Mesenchymal stem cell (in vitro differentiated cells and primary cell): ENCODE measurements at regions not wholly inside any gene's neighbourhood (a gene's known extent, or its start where the extent isn't known, plus 50 kb on each side); places are given as distances from the start of the nearest gene placed in this dataset.

ENCODE experiments used
- DNase-seq: peaks from one replicate; pipeline ENCODE4 v3.0.0-alpha.2; 2013
- H2AFZ ChIP-seq: one replicate; pipeline ENCODE4 v1.6.1; 2013; ENCODE audit warnings: low read depth, mild to moderate bottlenecking, control low read depth, inconsistent platforms, low read length, moderate library complexity
- H2AK5ac ChIP-seq: 2 replicates; pipeline ENCODE4 v1.6.1; 2013; ENCODE audit warnings: low read length, moderate library complexity, mild to moderate bottlenecking, inconsistent platforms; ENCODE audit not compliant: severe bottlenecking
- H2BK120ac ChIP-seq: one replicate; pipeline ENCODE4 v1.6.1; 2013; ENCODE audit warnings: low read depth, mild to moderate bottlenecking, inconsistent platforms, low read length, moderate library complexity
- H2BK12ac ChIP-seq, 2 experiments: one replicate each; pipeline ENCODE4 v1.6.1; 2013; ENCODE audit warnings: inconsistent platforms in 2 of 2, low read length in 2 of 2, mild to moderate bottlenecking in 2 of 2, moderate library complexity in 2 of 2, control low read depth in 1 of 2
- H2BK15ac ChIP-seq: one replicate; pipeline ENCODE4 v1.6.1; 2013; ENCODE audit warnings: mild to moderate bottlenecking, low read depth, inconsistent platforms; ENCODE audit not compliant: poor library complexity, severe bottlenecking
- H2BK5ac ChIP-seq: 2 replicates; pipeline ENCODE4 v1.6.1; 2013; ENCODE audit warnings: low read depth, mild to moderate bottlenecking, low read length, control low read depth, inconsistent platforms; ENCODE audit not compliant: poor library complexity, severe bottlenecking
- H3K14ac ChIP-seq, 2 experiments: one replicate each; pipeline ENCODE4 v1.6.1; 2013; ENCODE audit warnings: inconsistent platforms in 2 of 2, low read length in 2 of 2, control low read depth in 1 of 2, mild to moderate bottlenecking in 1 of 2, moderate library complexity in 1 of 2
- H3K18ac ChIP-seq, 2 experiments: one replicate each; pipeline ENCODE4 v1.6.1; 2013; ENCODE audit warnings: inconsistent platforms in 2 of 2, low read length in 2 of 2, control low read depth in 1 of 2, low read depth in 1 of 2, mild to moderate bottlenecking in 1 of 2
- H3K23ac ChIP-seq, 2 experiments: one replicate each; pipeline ENCODE4 v1.6.1; 2013; ENCODE audit warnings: inconsistent platforms in 2 of 2, low read length in 2 of 2, mild to moderate bottlenecking in 2 of 2, moderate library complexity in 2 of 2, control low read depth in 1 of 2
- H3K27ac ChIP-seq: 2 replicates; pipeline ENCODE4 v1.5.1; 2013; ENCODE audit warnings: mild to moderate bottlenecking, moderate library complexity, low read length, control low read depth, inconsistent platforms; ENCODE audit not compliant: poor library complexity, severe bottlenecking
- H3K27me3 ChIP-seq, 2 experiments: 2 replicates each; pipeline versions ENCODE4 v1.6.1 to v1.7.0; 2013; ENCODE audit warnings: low read length in 2 of 2, mild to moderate bottlenecking in 2 of 2, moderate library complexity in 2 of 2, control low read depth in 1 of 2, inconsistent platforms in 1 of 2; ENCODE audit not compliant: control insufficient read depth in 1 of 2, insufficient read depth in 1 of 2
- H3K36me3 ChIP-seq, 2 experiments: 2 replicates each; pipeline versions ENCODE4 v1.6.1 to v1.7.0; 2013; ENCODE audit warnings: low read length in 2 of 2, control low read depth in 1 of 2, inconsistent platforms in 1 of 2, low read depth in 1 of 2, mild to moderate bottlenecking in 1 of 2; ENCODE audit not compliant: insufficient read depth in 2 of 2, control insufficient read depth in 1 of 2
- H3K4ac ChIP-seq, 2 experiments: one replicate each; pipeline ENCODE4 v1.6.1; 2013; ENCODE audit warnings: inconsistent platforms in 2 of 2, low read length in 2 of 2, mild to moderate bottlenecking in 2 of 2, moderate library complexity in 2 of 2, control low read depth in 1 of 2, low read depth in 1 of 2
- H3K4me1 ChIP-seq: 2 replicates; pipeline ENCODE4 v1.6.1; 2013; ENCODE audit warnings: low read depth, low read length, control low read depth; ENCODE audit not compliant: control insufficient read depth, insufficient read depth
- H3K4me2 ChIP-seq: 2 replicates; pipeline ENCODE4 v1.6.1; 2013; ENCODE audit warnings: low read length, mild to moderate bottlenecking, inconsistent platforms; ENCODE audit not compliant: poor library complexity, severe bottlenecking
- H3K4me3 ChIP-seq, 2 experiments: 2 replicates each; pipeline versions ENCODE4 v1.5.1 to v1.7.0; 2013; ENCODE audit warnings: low read length in 2 of 2, mild to moderate bottlenecking in 2 of 2, control low read depth in 1 of 2, low read depth in 1 of 2; ENCODE audit not compliant: insufficient read depth in 1 of 2
- H3K79me1 ChIP-seq: replicated peaks from 2 replicates; pipeline ENCODE4 v1.6.1; 2013; ENCODE audit warnings: mild to moderate bottlenecking, control low read depth, low read length, inconsistent platforms; ENCODE audit not compliant: poor library complexity, severe bottlenecking
- H3K9ac ChIP-seq: 2 replicates; pipeline ENCODE4 v1.7.0; 2013; ENCODE audit warnings: mild to moderate bottlenecking, low read length, moderate library complexity
- H3K9me3 ChIP-seq: 2 replicates; pipeline ENCODE4 v1.7.0; 2013; ENCODE audit warnings: mild to moderate bottlenecking, low read length; ENCODE audit not compliant: control insufficient read depth
- H4K8ac ChIP-seq: one replicate; pipeline ENCODE4 v1.6.1; 2013; ENCODE audit warnings: inconsistent platforms, mild to moderate bottlenecking, low read length, moderate library complexity
- H4K91ac ChIP-seq: one replicate; pipeline ENCODE4 v1.6.1; 2013; ENCODE audit warnings: mild to moderate bottlenecking, low read length, inconsistent platforms
- WGBS: methylation state at CpG from one replicate; pipeline ENCODE4 v1.1.7; 2013; ENCODE audit warnings: mixed read lengths; 5-methylcytosine and 5-hydroxymethylcytosine counted together

DNA sequence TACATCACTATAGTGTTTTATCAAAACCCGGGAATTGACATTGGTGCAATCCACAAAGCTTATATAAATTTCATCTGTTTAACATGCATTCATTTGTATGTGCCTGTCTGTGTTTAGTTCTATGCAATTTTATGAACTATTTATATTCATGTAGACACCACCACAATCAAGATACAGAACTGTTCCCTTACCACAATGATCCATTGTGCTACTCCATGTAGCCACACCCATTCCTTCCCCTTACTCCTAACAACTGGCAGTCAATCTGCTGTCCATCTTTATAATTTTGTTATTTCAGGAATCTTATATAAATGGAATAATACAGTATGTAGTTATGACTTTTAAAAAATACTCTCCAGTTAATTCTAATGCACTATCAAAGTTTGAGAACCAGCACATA lies 389.5 kb downstream of the HTR1A start:
- no peak overlapping the region for H3K4me2 ChIP-seq
- H3K9me3 ChIP-seq, result peaks cover 5% of the 10 kb centered on the region
- no peaks in the 10 kb centered on the region for H3K79me1 ChIP-seq
- H3K4ac ChIP-seq, result no peak overlapping the region
- H2AK5ac ChIP-seq, result no peak overlapping the region
- no peak for DNase-seq
- no peak overlapping the region for H3K4me3 ChIP-seq
- H4K91ac ChIP-seq, result no peak overlapping the region
- no peak overlapping the region for H3K23ac ChIP-seq
- no peak overlapping the region for H2BK15ac ChIP-seq
- H3K27ac ChIP-seq, result no peak overlapping the region
- H3K14ac ChIP-seq, result no peak overlapping the region
- H2BK5ac ChIP-seq, result no peak overlapping the region
- no peak overlapping the region for H4K8ac ChIP-seq
- H2BK12ac ChIP-seq, result no peak overlapping the region
- no peak overlapping the region for H3K18ac ChIP-seq
- no peaks in the 10 kb centered on the region for H3K36me3 ChIP-seq
- no peak overlapping the region for H3K9ac ChIP-seq
- no peaks in the 10 kb centered on the region for H3K27me3 ChIP-seq
- no CpG with 5 or more reads among the region's 1 CpG for WGBS
- no peaks in the 10 kb centered on the region for H3K4me1 ChIP-seq
- no peak overlapping the region for H2BK120ac ChIP-seq
- no peak overlapping the region for H2AFZ ChIP-seq

DNA sequence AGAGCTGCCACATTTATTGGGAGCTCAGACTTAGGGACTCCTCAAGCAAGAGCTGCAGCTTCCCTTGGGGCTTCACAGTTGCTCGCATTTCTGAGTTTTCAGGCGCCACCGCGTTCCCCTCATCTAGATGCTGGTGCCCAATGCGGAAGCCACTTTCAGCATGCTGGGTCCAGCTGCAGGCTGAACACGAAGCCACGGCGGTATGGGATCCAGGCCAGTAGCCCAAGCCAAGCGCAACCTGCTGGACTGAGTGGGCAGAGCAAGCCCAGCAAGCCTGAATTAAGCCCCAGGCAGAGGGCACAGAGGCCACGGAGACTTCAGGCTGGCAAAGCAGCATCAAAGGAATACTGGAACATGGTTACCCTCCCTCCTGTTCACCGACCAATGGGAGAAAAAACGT lies 391.5 kb downstream of the HTR1A start:
- no peak overlapping the region for H3K14ac ChIP-seq
- no peak overlapping the region for H3K27ac ChIP-seq
- no peaks in the 10 kb centered on the region for H3K79me1 ChIP-seq
- no peak overlapping the region for H2AK5ac ChIP-seq
- no peak overlapping the region for H2BK15ac ChIP-seq
- no peak overlapping the region for H3K4me2 ChIP-seq
- no peak overlapping the region for H3K9ac ChIP-seq
- no peak for DNase-seq
- no peaks in the 10 kb centered on the region for H3K36me3 ChIP-seq
- H2AFZ ChIP-seq, result no peak overlapping the region
- H4K8ac ChIP-seq, result no peak overlapping the region
- H3K27me3 ChIP-seq, result no peaks in the 10 kb centered on the region
- no peak overlapping the region for H2BK5ac ChIP-seq
- whole genome bisulfite sequencing, result 62% methylated on average over 12 of the region's 12 CpGs
- H3K4me3 ChIP-seq, result no peak overlapping the region
- H3K4ac ChIP-seq, result no peak overlapping the region
- H3K4me1 ChIP-seq, result no peaks in the 10 kb centered on the region
- no peak overlapping the region for H2BK12ac ChIP-seq
- H2BK120ac ChIP-seq, result no peak overlapping the region
- no peak overlapping the region for H4K91ac ChIP-seq
- peaks cover 9% of the 10 kb centered on the region for H3K9me3 ChIP-seq
- H3K18ac ChIP-seq, result no peak overlapping the region
- no peak overlapping the region for H3K23ac ChIP-seq

DNA sequence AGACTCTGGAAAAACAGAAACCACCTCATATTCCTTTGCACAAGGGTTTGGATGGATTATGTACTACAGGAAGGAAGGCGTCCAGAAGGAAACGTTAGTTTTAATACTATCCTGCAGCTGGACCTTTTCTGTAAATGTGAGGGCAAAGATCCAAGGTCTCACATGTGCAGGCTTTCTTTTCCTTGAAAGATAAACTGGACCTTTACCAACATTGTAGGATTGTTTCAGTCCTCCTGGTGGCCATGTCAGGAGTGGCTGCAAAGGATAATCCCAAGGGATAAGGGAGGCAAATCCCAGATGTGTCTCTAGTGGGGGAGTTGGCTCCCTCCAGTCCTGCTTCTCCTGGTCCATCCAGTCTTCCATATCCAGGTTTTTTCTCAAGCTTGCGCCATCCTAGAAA lies 397.5 kb downstream of the HTR1A start:
- Histone ChIP-seq H2BK120ac (no peak overlapping the region), H2BK5ac (no peak overlapping the region), H3K18ac (no peak overlapping the region), H3K9ac (no peak overlapping the region), H3K27me3 (no peaks in the 10 kb centered on the region), H3K4me3 (no peak overlapping the region), H3K36me3 (no peaks in the 10 kb centered on the region), H3K4me2 (no peak overlapping the region), H3K4me1 (no peaks in the 10 kb centered on the region), H2AFZ (no peak overlapping the region), H3K27ac (no peak overlapping the region), H2AK5ac (no peak overlapping the region), H3K23ac (no peak overlapping the region), H3K79me1 (no peaks in the 10 kb centered on the region), H2BK12ac (no peak overlapping the region), H3K14ac (no peak overlapping the region), H4K91ac (no peak overlapping the region), H3K9me3 (peaks cover 6% of the 10 kb centered on the region), H4K8ac (no peak overlapping the region), H3K4ac (no peak overlapping the region), H2BK15ac (no peak overlapping the region)
- 68% methylated on average over 3 of the region's 3 CpGs for WGBS
- no peak for DNase-seq

DNA sequence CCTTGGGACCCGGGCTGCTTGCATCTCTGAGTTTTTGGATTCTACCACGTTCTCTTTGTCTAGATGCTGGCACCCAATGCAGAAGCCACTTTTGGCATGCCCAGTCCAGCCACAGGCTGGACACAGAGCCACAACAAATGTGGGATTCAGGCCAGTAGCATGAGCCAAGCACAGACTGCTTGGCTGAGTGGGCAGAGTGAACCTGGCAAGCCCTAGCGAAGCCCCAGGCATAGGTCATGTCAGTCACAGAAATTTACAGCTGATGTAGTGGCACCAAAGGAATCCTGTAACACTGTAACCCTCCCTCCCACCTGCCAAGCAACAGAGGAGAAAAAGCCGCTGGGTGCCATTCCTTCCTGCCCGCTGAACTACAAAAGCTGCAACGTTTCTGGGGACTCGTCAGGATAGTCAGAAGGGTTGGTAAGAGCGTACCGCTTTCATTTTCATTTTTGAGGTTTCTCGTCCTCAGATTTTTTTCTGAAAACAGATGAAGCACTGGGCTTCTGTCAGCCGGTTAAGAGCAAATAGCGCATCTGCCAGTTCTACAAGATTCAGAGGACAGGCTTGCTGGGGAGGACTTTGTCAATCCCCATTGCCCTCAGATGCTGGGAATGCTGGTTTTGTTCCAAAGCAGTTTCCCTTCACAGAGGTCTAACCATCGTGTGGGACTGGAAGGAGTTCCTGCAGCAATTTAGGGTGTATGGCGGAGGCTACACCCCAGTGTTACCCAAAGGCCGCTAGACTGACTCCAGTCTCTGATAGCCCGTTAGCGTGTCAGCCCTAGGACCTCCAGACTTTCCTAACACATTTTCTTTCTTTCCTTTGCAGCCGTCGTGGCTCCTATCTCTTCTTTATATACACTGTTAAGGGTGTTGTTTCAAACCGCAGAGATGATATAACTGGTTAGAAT lies 399.0 kb downstream of the HTR1A start:
- Histone ChIP-seq H3K36me3 (no peaks in the 10 kb centered on the region), H2BK120ac (no peak overlapping the region), H4K91ac (no peak overlapping the region), H2BK15ac (no peak overlapping the region), H2AK5ac (no peak overlapping the region), H2BK5ac (no peak overlapping the region), H3K27me3 (no peaks in the 10 kb centered on the region), H3K4me1 (no peaks in the 10 kb centered on the region), H2BK12ac (no peak overlapping the region), H3K9ac (no peak overlapping the region), H3K4me2 (no peak overlapping the region), H2AFZ (no peak overlapping the region), H3K27ac (no peak overlapping the region), H3K4me3 (no peak overlapping the region), H3K18ac (no peak overlapping the region), H3K23ac (no peak overlapping the region), H3K14ac (no peak overlapping the region), H4K8ac (no peak overlapping the region), H3K79me1 (no peaks in the 10 kb centered on the region), H3K9me3 (peaks cover 6% of the 10 kb centered on the region), H3K4ac (no peak overlapping the region)
- 78% methylated on average over 17 of the region's 20 CpGs for WGBS
- DNase-seq, result no peak
